ENCODE measurements at regions not wholly inside any gene's neighbourhood (a gene's known extent, or its start where the extent isn't known, plus 50 kb on each side); places are given as distances from the start of the nearest gene placed in this dataset.
"Not testable (repeated sequence)": the region's sequence is repeated elsewhere in the genome, so short reads cannot be mapped to it uniquely, and the experiment has no call there.

DNA sequence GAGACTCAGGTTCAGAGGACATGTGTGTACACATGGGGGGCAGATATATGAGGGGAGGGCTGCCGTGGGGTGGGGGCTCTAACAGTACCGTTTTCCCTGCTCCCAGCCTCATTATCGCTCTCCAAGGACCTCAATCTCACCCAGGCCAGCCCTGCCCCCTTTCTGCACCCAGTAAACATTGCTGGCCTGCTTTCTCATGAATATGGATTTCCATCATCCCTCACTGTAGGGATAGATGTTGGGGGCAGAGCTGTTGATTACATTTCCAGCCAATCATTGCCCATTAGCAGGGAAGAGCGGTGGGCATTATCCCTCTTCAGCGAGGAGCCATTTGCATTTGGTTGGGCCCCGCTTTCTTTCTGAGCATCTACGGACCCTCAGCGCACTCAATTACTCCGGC, 273.8 kb downstream of the RPS6KC1 start:
- DNase-seq (ENCODE audit: low spot score), result no peak

DNA sequence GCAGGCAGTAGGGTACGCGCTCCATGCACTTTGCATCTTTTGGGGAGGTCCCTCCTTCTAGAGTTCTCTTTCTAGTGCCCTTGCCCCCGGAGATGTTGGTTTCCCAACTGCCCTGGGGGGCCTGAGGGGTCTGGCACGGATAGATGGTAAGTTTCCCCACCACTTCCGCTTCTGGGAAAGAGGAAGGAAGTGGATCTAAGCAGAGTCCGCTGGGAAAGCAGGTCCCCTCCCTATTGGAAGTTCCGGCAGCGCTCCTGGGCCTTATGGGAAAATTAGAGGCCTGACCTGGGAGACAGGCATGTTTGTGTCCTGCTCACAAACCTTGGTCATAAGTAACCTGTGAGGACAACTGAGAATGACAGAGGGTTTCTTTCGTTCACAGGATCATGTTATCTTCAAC, 274.4 kb downstream of the RPS6KC1 start:
- DNase-seq (ENCODE audit: low spot score), result no peak

DNA sequence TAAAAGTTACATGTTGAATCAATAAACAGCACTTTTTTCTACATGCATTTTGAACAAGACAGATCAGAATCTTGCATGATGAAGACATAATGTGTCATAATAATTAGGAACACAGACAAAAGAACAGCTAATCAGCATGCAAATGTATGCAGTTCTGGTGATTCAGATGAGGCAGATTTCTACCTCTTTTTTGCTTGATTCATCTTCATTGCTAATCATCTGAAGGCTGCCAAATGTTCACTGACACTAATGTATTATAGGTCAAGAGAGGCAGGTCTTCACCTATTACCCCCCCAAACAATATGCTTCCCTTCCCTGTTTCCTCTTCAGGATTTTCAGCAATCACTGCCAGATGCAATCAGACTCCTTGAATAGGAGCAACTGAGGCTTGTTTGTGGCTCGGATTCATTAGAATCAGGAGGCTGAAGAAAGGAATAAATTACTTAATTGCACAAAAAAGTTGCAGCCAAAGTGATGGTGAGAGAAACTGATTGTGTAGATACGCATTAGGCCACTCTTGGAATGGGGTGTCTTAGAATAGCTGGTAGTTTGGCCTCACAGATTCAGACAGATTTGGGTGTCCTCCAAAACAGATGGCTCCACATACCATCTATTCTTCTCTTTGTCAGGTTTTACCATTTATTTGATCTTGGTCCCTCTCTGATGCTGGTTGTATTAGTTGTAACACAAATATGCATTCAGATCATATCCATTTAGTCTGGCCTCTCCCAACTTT, 275.4 kb downstream of the RPS6KC1 start:
- DNase-seq (ENCODE audit: low spot score), result no peak

DNA sequence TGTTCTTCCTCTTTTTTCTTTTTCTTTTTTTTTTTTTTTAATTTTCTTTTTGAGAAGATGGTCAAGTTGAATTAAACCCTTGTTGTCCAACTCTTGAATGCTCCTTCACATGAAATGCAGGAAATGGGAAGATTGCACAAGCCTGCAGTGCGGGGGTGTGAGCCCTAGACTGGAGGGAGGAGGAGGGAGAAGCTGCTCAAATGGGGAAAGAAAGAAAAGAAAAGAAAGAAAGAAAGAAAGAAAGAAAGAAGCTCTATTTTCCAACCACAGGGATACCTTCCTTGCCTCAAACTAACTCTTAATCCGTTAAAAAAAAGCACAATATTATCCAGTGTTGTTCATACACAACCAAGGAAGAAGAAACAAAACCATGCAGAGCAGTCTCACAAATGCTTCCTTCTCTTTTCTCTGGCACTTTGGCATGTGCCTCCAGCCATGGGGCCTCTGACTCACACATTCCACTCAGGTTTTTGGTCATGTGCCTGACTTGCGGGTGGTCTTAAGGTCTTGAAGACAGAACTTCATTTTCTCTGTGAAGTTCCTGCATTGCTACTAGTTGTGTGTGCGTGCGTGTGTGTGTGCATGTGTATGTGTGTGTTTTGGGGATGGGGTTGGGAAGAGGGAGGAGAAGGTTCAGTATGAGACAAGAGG, 276.1 kb downstream of the RPS6KC1 start:
- peak; percentile 63 for DNase-seq (ENCODE audit: low spot score)

DNA sequence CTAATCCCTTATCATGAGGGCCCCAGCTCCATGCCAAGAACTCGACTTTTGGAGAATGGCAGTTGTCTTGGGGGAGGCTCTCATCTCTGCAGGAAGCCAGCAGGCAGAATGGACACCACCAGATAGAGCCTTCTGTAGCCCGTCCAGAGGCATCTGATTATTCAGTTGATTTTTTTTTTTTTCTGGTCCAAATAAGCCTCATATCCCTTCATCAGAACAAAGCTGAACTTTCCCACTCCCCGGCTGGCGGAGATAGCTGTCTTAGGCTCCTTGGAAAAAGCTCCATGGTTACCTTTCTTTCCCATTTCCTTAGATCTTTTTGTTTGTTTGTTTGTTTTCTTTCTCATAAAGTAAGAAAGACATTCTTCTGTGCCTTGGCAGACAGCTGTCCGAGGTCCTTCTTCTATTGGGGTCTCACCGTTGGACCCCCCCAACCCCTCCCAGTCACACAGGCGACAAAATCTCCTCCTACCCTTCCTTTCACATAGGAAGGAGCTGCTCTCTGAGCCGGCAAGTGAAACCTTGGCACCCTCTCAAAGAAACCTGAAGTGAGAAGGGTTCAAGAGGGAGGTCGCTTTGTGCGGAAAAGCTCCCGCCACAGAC, 278.5 kb downstream of the RPS6KC1 start:
- no peak for DNase-seq (ENCODE audit: low spot score)

DNA sequence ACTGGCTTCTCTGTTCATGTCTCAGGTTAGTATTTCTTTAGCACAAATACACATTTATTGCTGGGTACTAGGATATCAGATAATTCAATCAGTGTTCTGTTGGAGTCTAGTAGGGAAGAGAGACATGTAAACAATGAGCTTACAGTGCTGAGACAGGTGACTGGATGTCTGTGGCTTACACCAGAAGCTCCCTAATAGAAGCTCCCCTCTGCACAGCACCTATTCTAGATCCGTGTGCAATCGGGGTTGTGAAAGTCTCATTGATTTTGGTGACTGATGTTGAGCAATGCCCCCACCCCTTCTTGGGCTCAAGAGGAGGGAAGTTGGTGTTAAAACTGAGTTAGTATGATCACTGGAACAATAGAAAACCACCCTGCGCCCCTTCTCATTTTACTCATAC, 279.2 kb downstream of the RPS6KC1 start:
- DNase-seq (ENCODE audit: low spot score), result no peak

DNA sequence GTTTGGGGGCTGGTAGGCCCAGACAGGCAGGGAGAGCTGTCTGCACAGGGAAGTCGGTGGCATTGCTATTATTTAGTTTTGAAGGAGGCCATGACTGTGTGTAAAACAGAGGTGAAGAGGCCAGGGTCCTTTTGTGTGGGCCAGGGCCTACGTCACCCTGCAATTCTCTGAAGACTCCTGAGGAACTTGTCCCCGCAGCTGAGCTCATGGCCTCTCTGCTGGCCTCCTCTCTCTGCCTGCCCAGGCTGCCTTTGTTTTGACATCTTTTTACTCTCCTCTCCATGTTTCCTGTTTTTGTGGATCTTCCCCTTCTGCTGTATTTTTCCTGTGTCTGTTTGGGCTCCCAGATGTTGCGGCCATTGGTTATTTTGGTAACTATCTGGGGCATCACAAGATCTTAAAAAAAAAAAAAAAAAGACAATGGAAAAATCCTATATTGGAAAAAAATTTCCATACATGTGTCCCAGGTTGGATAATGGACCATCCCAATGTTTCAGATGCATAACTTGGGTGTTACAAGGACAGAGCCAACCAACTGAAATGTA, 280.7 kb downstream of the RPS6KC1 start:
- DNase-seq (ENCODE audit: low spot score), result no peak

DNA sequence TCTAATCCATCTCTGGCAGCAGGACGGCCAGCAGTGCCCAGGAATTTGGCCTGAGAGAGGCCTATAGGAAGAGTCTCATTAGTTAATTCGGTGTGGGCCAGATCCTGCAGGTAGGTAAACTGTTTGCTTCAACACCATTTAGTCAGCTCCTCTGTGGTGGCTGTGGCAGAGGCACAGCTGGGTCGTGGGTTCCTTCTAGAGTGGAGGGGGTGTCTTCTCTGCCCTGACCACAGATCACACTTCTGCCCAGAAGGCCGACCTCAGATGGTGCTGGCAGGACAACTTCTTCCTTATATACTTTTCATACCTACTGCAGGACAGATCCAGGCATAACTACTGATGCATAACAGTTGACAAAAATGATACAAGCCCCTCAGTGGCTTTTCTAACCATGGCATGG, 281.4 kb downstream of the RPS6KC1 start:
- DNase-seq (ENCODE audit: low spot score), result no peak

DNA sequence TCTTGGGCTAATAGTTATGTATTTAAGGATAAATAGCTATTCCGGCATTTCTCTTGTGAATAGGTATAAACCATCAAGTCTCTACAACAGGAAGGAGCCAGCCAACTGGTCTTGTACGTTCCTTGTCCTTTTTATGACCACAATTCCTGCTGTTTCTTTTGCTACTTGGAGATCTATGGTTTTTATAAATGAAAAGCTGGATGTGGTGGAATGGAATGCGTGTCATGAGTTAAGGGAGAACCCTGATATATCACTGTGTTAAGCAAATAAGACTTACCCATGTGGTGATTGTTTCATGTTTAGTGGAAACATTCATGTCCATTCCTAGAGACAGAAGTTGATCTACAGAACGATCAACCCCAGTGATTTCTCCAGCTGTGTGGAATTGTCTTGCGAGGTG, 282.1 kb downstream of the RPS6KC1 start:
- DNase-seq (ENCODE audit: low spot score), result no peak

DNA sequence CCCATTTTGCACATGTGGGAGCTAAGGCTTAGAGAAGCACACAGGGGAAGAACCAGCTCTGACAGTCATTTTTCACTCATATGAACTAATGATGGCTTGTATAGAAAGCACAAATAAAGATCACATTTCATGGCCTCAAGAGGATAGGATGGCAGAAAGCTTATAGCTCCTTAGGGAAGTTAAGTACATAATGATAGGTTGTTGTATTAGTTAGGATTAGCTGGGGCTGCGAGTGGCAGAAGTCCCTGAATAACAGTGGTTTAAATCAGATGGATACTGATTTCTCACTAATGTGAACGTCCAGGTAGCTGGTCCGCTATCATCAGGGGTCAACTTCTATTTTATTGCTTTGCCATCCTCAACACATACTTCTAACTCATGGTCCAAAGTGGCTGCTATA, 284.0 kb downstream of the RPS6KC1 start:
- DNase-seq (ENCODE audit: low spot score), result no peak

DNA sequence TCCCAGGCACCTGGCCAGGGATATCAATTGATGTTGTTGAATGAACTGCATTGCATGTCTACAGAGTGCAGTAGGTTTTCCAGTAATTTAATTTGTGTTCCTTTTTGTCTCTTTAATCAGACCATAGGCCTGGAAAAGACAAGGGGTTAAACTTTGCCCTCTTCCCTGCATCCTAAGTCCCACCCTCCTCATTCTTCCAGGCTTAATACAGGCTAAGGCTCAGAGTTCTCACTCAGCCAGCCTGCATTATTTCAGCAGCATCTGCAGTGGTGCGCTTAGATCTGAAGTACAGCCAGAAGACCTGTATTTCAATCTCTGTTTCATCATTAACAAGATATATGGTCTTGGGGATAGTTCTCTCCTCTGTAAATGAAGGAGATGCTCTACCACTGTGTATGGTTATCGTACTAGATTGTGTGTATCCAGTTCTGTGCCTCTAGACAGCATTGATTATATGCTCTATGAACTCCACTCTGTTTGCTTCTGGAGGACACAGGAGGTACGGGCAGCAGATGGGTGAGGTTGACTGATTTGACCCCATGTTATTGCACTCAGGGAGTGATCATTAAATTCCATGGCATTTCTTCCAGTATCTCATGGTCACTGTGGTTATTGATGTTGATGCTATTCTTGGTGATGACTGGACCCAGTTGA, 286.1 kb downstream of the RPS6KC1 start:
- DNase-seq (ENCODE audit: low spot score), result no peak

DNA sequence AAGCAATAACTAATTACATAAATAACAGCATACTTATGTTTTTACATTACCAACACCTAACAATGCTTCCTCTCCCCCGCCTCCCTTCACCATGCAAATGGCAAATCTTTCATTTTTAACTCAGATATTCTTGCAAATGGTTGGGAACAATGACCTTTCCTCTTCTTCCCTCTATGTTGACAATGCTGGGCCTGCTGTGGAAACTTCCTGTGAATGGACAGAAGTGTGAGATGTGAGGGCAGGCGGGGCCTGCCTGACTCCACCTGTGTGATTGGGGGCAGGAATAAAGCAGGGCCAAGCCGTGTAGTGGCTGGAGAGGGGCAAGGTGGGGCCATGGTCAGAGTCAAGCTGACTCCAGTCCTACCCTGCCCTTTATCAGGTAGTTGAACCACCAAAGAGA, 289.6 kb downstream of the RPS6KC1 start:
- no peak for DNase-seq (ENCODE audit: low spot score)

DNA sequence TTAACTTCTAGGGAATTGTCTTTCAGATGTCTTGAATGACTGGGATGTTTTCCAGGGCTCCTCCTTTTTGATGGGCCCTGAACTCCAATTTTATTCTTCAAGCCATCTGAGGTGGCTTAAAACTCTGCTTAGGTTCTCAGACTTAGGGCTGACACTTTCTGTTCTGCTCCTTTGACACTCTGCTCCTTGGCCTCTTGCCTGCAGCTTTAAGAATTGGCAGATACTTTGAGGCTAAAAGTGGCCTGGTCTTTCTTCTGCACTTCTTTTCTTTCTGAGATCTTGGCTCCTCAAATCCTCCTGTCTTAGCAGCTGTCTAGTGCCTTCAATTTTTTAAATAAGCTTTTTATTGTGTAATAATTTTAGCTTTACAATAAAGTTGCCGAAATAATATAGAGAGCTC, 294.6 kb downstream of the RPS6KC1 start:
- no peak for DNase-seq (ENCODE audit: low spot score)

DNA sequence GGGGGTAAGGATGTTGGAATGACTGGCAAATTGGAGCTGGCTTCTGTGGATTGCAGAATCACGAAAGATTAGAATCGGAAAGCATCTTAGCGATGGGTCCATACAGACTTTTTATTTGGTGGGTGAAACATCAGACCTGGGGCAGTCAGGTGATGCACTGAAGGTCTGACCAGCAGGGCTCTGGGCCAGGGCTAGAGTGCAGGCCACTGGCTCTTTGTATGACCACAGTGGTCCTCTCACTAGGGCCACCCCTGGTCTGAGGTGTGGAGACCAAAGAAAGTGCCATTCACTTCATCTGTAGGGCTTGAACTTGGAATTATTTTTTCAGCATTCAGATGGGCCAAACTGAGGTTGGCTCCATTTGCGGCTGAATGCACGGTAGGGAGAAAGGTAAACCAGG, 306.4 kb downstream of the RPS6KC1 start:
- no peak for DNase-seq (ENCODE audit: low spot score)

DNA sequence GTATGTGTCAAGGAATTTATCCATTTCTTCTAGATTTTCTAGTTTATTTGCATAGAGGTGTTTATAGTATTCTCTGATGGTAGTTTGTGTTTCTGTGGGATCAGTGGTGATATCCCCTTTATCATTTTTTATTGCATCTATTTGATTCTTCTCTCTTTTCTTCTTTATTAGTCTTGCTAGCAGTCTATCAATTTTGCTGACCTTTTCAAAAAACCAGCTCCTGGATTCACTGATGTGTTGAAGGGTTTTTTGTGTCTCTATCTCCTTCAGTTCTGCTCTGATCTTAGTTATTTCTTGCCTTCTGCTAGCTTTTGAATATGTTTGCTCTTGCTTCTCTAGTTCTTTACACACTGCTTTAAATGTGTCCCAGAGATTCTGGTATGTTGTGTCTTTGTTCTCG, 307.3 kb downstream of the RPS6KC1 start:
- not testable (repeated sequence) for DNase-seq (ENCODE audit: low spot score)

DNA sequence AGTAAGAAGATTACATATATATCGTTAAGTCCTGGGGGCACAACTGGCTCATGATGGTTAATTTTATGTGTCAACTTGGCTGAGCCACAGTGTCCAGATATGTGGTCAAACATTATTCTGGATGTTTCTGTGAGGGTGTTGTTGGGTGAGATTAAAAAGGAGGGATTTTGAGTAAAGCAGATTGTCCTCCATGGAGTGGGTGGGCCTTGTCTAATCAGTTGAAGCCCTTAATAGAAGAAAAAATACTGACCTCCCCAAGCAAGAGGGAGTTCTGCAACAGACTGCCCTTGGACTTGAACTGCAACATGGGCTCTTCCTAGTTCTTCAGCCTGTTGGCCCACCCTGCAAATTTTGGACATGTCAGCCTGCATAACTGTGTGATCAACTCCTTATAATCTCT, 311.6 kb downstream of the RPS6KC1 start:
- DNase-seq (ENCODE audit: low spot score), result no peak

DNA sequence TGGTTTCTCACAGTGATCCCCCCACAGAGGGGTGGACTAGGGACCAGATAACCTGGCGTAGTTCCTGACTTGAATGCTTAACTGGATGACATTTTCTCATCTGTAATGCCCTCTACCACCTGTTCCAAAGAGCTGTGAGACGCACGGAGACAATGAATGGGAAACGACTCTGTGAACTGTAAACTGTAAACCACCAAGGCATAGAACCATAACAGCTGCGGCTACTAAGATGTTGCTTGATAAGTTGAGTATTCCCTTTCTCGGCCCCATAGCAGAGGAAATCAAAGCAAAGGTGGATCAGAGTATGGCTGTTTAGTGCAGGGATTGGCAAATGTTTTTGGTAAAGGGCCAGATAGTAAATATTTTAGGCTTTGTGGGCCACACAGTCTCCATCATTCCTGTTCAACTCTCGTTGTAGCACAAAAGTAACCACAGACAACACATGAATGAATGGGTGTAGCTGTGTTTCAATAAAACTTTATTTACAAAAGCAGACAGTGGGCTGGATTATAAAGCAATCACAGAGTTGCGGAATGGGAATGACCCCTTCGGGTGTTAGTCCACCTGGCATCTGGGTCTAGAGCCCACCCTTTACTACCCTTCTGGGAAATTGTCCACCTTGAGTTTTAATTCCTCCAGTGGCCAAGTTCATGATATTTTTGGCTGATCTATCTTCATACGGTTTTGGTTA, 315.2 kb downstream of the RPS6KC1 start:
- no peak for DNase-seq (ENCODE audit: low spot score)

DNA sequence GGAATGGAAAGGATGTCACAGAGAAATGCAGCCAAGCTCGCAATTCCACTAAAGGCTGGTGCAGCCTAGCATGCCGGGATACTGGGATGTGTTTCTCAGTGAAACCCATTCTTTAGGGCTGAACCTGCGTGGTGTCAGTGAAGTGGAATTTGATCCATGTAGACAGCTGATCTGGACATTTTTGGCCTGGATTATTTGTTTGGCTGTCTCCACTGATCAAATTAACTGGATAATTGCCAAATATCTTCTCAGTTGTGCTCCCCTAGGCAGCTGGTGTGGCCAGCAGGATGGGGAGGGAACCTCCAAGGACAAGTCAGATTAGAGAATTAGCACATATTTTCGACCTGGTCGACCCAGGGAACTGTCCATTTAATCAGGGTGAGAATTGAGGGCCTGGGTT, 318.4 kb downstream of the RPS6KC1 start:
- DNase-seq (ENCODE audit: low spot score), result no peak

DNA sequence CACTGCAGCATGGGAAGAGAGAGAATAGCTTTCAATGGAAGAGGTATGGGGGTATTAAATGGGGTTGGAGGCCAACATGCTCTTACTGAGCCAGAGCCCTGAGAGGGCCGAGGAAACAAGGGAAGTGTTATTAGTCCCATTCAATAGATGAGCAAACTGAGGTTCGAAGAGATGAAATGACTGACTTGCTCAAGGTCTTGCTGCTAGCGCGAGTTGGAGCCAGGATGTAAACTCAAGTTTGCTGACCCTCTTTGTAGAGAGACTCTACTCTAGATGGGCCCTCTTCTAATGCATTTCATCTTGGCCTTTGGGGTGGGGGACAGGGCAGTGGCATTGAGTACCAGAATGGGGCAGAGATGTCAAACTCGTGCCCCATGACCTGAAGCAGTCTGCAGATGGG, 319.5 kb downstream of the RPS6KC1 start:
- no peak for DNase-seq (ENCODE audit: low spot score)

DNA sequence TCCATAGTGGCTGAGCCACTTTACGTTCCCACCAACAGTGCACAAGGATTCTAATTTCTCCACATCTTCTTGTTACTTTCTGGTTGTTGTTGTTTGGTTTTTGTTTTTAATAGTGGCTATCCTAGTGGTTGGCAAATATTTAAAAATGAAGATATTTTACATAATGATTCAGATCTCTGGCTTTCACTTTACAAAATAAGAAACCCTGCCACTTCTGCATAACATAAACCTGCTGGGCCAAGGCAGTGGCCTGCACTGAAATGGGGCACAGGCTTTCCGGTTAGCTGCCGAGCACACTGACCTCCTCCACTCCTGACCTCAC, 320.4 kb downstream of the RPS6KC1 start:
- no peak for DNase-seq (ENCODE audit: low spot score)

DNA sequence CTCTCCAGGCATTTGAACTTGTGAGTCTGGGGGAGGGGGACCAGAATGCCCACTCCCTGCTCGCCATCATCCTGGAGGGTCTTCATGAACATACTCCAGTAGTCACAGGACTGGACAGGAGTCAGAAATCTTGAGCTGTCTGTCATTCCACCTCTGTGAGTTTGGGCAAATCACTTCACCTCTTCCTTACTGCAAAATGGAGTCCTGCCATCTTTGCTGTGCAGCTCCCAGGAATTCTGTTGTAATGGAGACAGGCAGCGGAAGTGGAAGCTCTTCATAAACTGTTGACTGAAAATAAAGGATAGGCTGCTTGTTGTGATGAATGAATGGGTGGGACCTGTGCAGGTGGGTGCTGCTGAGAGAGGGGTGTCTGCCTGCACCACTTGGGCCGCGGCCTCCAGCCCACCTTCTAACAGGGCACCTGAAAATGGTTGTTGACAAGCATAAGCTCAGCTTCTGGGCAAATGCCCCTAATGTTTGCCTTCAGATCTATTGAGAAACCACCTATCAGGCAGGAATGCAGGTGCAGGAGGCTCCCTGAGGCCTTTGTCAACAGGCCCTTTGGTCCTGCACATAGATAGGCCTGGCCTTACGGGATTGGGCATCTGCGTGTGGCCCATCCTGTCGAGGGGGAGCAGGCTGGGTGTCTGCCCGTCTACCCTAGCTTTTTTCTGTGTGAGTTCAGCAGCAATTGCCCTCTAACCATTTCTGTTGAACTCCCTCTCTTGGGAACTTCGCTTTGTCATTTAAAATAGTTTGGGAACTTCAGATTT, 321.0 kb downstream of the RPS6KC1 start:
- no peak for DNase-seq (ENCODE audit: low spot score)

All from H4 (cell line).